Islet of Langerhans (tissue), 1 donor: ENCODE measurements at regions not wholly inside any gene's neighbourhood (a gene's known extent, or its start where the extent isn't known, plus 50 kb on each side); places are given as distances from the start of the nearest gene placed in this dataset.
"Not testable (repeated sequence)": the region's sequence is repeated elsewhere in the genome, so short reads cannot be mapped to it uniquely, and the experiment has no call there.

Source experiments
- FAIRE-seq: peaks from one replicate; lab custom pipeline; 2011; peaks lifted over from hg19 to GRCh38; lab: Jason Lieb, UNC

- FAIRE-seq: no peak
Measured at GRCh38 chr6:144395826-144396225, 110.7 kb downstream of the UTRN start.

DNA sequence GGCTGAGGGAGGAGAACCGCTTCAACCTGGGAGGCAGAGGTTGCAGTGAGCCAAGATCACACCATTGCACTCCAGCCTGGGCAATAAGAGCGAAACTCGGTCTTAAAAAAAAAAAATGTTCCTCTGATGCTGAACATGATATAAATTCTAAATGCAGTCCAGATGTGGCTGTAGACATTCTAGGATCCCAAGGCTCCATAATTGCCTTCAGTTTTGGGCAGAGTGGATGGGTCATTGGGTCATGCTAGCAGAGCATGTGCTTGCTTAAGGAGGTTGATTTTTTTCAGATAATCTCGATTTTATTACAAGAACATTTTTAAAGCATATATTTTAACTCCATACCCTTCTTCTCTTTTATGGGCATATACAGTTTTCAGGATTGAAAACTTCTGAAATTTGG is 112.0 kb downstream of the UTRN start:
- FAIRE-seq: no peak

DNA sequence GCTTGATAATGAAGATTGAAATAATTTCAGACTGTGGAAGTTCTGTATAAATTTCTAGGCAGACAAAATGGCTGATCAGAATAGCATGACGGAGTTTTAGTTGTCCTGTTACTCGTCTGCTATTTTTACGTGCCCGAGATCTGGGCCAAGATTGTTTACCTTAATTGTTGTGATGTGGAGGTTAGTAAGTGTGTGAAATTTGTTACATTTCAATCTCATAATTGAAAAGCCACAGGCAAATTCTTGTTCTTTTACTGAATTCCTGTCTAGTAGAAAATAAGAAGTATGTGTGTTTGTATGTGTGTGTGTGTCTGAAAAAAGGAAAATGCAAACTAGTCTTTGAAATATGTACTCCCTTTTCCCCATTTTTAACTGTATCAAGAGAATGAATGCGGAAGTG is 115.2 kb downstream of the UTRN start:
- FAIRE-seq: peak; percentile 55

- no peak for FAIRE-seq
Measured at GRCh38 chr6:144401736-144402733, 116.9 kb downstream of the UTRN start.

- FAIRE-seq: no peak
Measured at GRCh38 chr6:144402750-144403149, 117.6 kb downstream of the UTRN start.

DNA sequence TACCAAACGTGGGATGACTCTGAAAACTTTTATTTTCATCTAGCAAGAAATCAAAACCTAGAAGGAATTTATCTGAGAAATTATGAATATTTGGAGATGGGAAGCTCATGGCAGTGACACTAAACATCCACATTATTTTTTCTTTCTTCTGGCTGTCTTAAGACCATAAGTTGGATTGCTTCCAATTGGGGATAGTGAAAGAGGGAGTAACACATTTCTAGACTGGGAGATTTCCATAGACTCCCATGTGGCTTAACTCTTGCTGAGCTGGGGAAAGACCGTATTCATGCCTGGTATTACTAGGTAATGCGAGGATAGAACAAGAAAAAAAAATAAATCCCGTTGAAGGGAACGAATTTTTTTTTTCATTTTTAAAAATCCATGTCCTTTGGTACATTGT is 120.0 kb downstream of the UTRN start:
- FAIRE-seq: no peak

- FAIRE-seq: no peak
Measured at GRCh38 chr6:144406796-144407195, 121.7 kb downstream of the UTRN start.

DNA sequence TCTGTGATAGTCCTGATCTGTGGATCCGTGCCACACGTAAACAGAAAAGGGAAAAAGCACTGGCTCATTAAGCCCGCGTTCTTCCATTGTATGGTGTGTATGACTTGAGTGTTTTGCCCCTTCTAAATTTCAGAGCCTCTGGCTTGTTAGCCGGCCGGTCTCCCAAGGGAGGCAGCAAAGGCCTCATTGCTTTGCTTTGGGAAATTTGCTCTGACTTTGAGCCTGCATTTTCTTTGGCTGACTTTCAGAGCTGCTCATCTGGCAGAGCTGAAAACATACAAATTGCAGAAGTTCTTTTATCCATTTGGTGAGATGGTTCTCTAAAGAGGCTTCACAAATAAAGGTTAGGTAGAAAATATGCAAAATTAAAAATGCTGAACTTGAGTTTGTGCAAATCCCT is 123.0 kb downstream of the UTRN start:
- no peak for FAIRE-seq

GRCh38 chr6:144410059-144410458 is 124.9 kb downstream of the UTRN start:
- FAIRE-seq: no peak

DNA sequence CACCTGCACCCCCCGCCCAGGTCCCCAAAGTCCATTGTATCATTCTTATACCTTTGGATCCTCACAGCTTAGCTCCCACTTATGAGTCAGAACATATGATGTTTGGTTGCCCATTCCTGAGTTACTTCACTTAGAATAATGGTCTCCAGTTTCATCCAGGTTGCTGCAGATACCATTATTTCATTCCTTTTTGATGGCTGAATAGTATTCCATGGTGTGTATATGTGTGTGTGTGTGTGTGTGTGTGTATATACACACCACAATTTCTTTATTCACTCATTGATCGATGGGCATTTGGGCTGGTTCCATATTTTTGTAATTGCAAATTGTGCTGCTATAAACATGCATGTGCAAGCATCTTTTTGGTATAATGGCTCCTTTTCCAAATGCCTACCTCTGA is 125.4 kb downstream of the UTRN start:
- FAIRE-seq: not testable (repeated sequence)

- FAIRE-seq: peak; percentile 98
Measured at GRCh38 chr6:144411531-144412165, 126.5 kb downstream of the UTRN start.

GRCh38 chr6:144413418-144413817 is 128.3 kb downstream of the UTRN start:
- no peak for FAIRE-seq

GRCh38 chr6:144415014-144415413 is 129.9 kb downstream of the UTRN start:
- peak; percentile 90 for FAIRE-seq

GRCh38 chr6:144415835-144416237 is 130.7 kb downstream of the UTRN start:
- FAIRE-seq: no peak

DNA sequence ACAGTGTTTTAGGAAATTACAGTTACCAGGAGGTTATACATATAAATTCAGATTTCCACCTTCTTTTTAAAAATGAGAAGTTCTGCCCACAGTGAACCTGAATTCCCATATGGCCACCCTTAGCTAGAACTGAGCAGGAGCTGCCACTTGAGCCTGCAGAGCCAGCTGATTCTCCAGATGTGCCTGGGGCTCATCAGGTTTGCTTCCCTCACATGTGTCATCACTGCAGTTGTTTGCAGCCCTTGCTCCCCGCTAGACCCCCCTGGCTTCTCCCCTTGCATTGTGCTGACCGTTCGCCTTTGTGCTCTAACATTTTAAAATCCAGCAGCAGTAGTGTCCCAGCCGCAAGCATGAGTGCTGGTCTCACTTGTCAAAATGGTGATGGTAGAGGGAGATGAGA is 131.1 kb downstream of the UTRN start:
- no peak for FAIRE-seq

DNA sequence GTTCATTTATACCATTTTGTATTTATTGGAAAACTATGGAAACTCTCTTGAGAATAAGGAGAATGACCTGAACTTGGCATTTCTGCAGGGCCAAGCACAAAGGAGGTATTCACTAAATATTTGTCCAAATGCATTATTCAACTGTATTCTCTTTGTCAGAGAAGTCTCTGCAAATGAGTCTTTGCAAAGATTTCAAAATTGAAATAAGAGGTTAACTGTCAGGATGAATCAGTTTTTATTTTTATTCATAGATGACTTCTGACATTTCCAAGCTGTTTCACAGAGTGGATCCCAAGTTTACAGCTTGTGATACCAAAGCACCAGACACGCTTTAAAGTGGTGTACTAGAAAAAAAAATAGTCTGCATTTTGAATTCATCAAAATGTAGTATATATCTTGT is 131.6 kb downstream of the UTRN start:
- no peak for FAIRE-seq

- FAIRE-seq: peak; percentile 49
Measured at GRCh38 chr6:144417681-144418080, 132.5 kb downstream of the UTRN start.

DNA sequence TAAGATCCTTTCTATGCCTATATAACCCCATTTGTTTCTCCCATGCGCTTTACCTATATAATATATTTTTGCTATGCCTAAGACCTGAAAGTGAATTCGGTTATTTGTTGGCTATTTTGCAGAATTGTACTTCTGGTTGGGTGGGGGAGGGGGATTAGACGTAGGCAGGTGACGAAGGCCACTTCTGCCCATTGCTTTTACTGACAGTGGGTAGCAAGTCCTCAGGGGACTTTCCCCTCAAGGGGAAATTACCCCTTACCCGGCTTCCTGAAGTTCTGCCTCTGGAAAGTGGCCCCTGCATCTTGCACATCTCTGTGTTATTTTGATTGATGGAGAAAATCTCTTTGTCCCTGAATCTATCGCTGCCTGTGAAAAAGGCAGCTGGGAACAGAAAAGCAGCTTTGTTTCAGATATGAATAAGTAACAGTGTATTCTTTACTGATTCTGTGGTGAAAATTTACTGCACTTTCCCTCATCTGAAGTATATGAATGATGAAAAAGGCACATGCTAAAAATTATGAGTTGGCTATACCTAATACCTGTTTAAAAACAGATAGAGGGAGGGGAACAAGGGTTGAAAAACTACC is 133.9 kb downstream of the UTRN start:
- no peak for FAIRE-seq

DNA sequence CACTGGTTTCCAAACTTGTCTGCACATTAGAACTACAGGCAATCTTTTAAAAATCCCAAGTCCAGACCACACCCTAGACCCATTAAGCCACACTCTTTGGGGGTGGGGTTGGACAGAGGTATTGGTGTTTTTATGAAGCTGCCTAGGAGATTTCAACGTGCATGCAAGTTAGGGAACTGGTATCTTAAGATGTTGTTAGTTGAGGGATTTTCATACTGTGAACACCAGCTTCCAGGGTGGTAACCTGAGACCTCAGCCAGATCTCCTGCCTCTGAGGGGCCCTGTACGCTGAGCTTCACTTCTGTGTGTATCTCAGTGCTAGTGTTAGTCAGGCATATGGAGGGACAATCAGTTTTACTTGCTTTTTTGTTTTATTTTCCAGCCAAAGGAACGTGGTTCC is 138.0 kb downstream of the UTRN start:
- FAIRE-seq: no peak

- FAIRE-seq: no peak
Measured at GRCh38 chr6:144429753-144430152, 144.6 kb downstream of the UTRN start.

GRCh38 chr6:144433446-144433845 is 148.3 kb downstream of the UTRN start:
- FAIRE-seq: not testable (repeated sequence)

GRCh38 chr6:144434308-144434990 is 149.3 kb downstream of the UTRN start:
- no peak for FAIRE-seq
